Heart left ventricle (tissue), 13 donors: ENCODE measurements at regions not wholly inside any gene's neighbourhood (a gene's known extent, or its start where the extent isn't known, plus 50 kb on each side); places are given as distances from the start of the nearest gene placed in this dataset.

Experiments
- CTCF ChIP-seq, 12 donors: fragments of 200-600 bp; sonication (generic) in 4 of 12; IDR thresholded peaks; one replicate each; pipeline versions ENCODE4 v1.5.0 to v1.8.0; 2018 to 2022; ENCODE audit warnings: antibody characterized with exemption in 12 of 12, mild to moderate bottlenecking in 5 of 12
- POLR2A ChIP-seq, 2 donors: fragments of 450-650 bp; IDR thresholded peaks; one replicate each; pipeline ENCODE4 v1.6.1; 2017; ENCODE audit warnings: antibody characterized with exemption in 2 of 2, mild to moderate bottlenecking in 2 of 2, moderate library complexity in 2 of 2
- donor health status: ischemic (EF 13 %, LVEDD 7.1; RV severe dilation, severe dysfunction).
- donor health status: DM: no; HTN: yes; CAD: no.
- donor health status: DM: no; HTN: no; CAD: no.
- donor health status: ischemic (EF 25% LVEDD 6.9; RV normal size, moderate dysfunction).
- donor health status: ischemic (EF 25% LVEDD 5.7; RV mildly dilated, moderate dysfunction).
- donor health status: ischemic (EF 35%, LVEDD 5.7; RV mildly dilated, moderate dysfunction).
- donor health status: nonischemic (EF 11% LVEDD 7.7; RV severe dilation, severe dysfunction).
- donor health status: DM: yes; HTN: yes; CAD: no.
- donor health status: PGD.
- donor health status: ischemic (EF 29% LVEDD 5.4; RV normal size, mild dysfunction).
- donor health status: nonischemic (EF 23%, LVEDD 6.1; RV moderate dilation, normal function).

- TF ChIP-seq CTCF (IDR thresholded peaks at IDR 0.05) (no peak), POLR2A (IDR thresholded peaks at IDR 0.05) (no peak)
Observed at GRCh38 chr2:2614452-2614851, 283.4 kb upstream of the MYT1L start.
